ENCODE measurements at regions not wholly inside any gene's neighbourhood (a gene's known extent, or its start where the extent isn't known, plus 50 kb on each side); places are given as distances from the start of the nearest gene placed in this dataset.

- peak in 1 of 2 experiments; percentile 27 for DNase-seq
These were observed 63.9 kb upstream of the GALNT9 start for GRCh38 chr12:132393245-132393795.

GRCh38 chr12:132392389-132393244 is 63.2 kb upstream of the GALNT9 start:
- DNase-seq: no peak

- DNase-seq: no peak
These were observed 62.1 kb upstream of the GALNT9 start for GRCh38 chr12:132391326-132392041.

- DNase-seq: no peak
These were observed 61.1 kb upstream of the GALNT9 start for GRCh38 chr12:132390287-132391076.

GRCh38 chr12:132389526-132390286 is 60.3 kb upstream of the GALNT9 start:
- no peak for DNase-seq

- DNase-seq: no peak
These were observed 59.6 kb upstream of the GALNT9 start for GRCh38 chr12:132389026-132389425.

- DNase-seq: no peak
These were observed 59.1 kb upstream of the GALNT9 start for GRCh38 chr12:132388379-132389015.

GRCh38 chr12:132386926-132387497 is 57.6 kb upstream of the GALNT9 start:
- DNase-seq: no peak

GRCh38 chr12:132385923-132386751 is 56.7 kb upstream of the GALNT9 start:
- no peak for DNase-seq

- no peak for DNase-seq
These were observed 55.8 kb upstream of the GALNT9 start for GRCh38 chr12:132384916-132385774.

GRCh38 chr12:132380641-132381040 is 51.3 kb upstream of the GALNT9 start:
- DNase-seq: no peak

- DNase-seq: no peak
These were observed 50.6 kb upstream of the GALNT9 start for GRCh38 chr12:132379996-132380395.

GRCh38 chr12:132379576-132379975 is 50.2 kb upstream of the GALNT9 start:
- no peak for DNase-seq

Measured in SW 1271 (cell line).